Large intestine (tissue), 3 donors: ENCODE measurements at regions not wholly inside any gene's neighbourhood (a gene's known extent, or its start where the extent isn't known, plus 50 kb on each side); places are given as distances from the start of the nearest gene placed in this dataset.
A peak's percentile ranks its signal among the peaks of the same experiment; 100 is the strongest.
"Not testable (repeated sequence)": the region's sequence is repeated elsewhere in the genome, so short reads cannot be mapped to it uniquely, and the experiment has no call there.

ENCODE experiments used
- DNase-seq, 2 donors: peaks; one replicate each; pipeline versions ENCODE4 v3.0.0 to v3.0.0-alpha.2; 2013
- H3K27ac ChIP-seq: one replicate; pipeline ENCODE4 v1.5.1; 2013; ENCODE audit warnings: low read length
- H3K27me3 ChIP-seq: 2 replicates; pipeline ENCODE4 v1.6.1; 2013; ENCODE audit warnings: low read length; ENCODE audit not compliant: control insufficient read depth, insufficient read depth
- H3K36me3 ChIP-seq: 2 replicates; pipeline ENCODE4 v1.6.1; 2013; ENCODE audit warnings: low read length; ENCODE audit not compliant: control insufficient read depth, insufficient read depth
- H3K4me1 ChIP-seq: one replicate; pipeline ENCODE4 v1.6.1; 2013; ENCODE audit warnings: low read length; ENCODE audit not compliant: control insufficient read depth, insufficient read depth
- H3K4me3 ChIP-seq: one replicate; pipeline ENCODE4 v1.5.1; 2013; ENCODE audit warnings: low read length
- H3K9me3 ChIP-seq: one replicate; pipeline ENCODE4 v1.6.1; 2013; ENCODE audit warnings: mild to moderate bottlenecking, low read depth, low read length, moderate library complexity; ENCODE audit not compliant: control insufficient read depth
- WGBS: methylation state at CpG from one replicate; pipeline ENCODE4 v1.1.5; 2013; ENCODE audit warnings: low lambda C conversion rate; ENCODE audit not compliant: insufficient coverage; 5-methylcytosine and 5-hydroxymethylcytosine counted together

DNA sequence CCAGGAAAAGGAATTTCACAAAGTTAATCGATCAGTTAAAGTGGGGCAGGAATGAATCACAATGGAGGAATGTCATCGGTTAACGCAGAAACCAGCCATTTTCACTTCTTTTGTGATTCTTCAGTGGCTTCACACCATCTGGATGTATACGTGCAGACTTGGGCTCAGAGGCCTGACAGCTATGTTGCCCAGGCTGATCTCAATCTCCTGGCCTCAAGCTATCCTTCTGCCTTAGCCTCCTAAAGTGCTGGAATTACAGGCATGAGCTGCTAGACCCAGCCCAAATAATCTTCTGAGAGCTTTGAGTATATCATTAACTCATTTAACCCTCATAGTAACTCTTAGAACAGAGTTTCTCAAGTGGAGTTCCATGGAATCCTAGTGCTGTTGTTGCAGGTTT is 126.5 kb upstream of the VANGL1 start:
- H3K27ac ChIP-seq, result no peak overlapping the region
- no peaks in the 10 kb centered on the region for H3K4me1 ChIP-seq
- no peaks in the 10 kb centered on the region for H3K36me3 ChIP-seq
- H3K4me3 ChIP-seq, result no peak overlapping the region
- no peaks in the 10 kb centered on the region for H3K27me3 ChIP-seq
- no peaks in the 10 kb centered on the region for H3K9me3 ChIP-seq
- no peak for DNase-seq
- WGBS, result no CpG with 5 or more reads among the region's 4 CpGs

DNA sequence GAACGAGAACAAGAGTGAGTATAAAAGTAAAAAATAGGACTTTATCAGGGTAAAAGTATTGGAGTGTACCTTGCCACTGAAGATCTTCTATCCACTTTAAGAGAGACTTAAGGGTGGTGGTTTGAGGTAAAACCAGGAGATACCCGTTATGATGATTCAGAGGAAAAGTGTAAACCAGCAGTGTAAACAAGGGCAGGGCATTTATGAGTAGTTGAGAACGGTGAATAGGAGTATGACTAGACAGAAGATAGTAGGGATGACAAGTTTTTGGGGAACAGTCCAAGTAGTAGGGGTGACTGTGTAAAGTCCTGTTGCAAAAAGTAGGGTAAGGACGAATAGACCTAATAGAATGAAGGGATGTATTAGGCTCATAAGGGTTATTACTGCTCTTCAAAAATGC is 131.5 kb upstream of the VANGL1 start:
- H3K27ac ChIP-seq, DNase-seq, H3K36me3 ChIP-seq, H3K27me3 ChIP-seq, H3K4me3 ChIP-seq, H3K4me1 ChIP-seq, H3K9me3 ChIP-seq: not testable (repeated sequence)
- WGBS, result 73% methylated on average over 4 of the region's 4 CpGs

DNA sequence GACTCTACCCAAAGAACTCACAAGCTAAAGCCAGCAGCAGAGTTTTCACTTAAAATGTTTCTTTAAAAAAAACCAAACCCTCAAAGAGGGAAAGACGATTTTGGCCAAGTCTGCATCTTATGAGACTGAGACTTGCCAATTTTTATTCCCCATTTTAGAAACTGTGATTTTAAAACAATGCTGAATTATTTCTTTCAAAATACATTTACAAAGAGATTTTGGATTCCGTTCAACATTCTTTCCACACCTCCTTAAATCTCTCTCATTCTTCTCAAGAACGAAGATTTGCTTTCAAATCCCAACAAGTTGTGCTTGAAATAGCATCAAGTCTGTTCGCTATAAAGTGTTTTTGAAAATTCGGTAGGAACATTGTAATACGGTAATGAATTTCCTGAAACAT is 133.9 kb upstream of the VANGL1 start:
- Histone ChIP-seq H3K27ac (no peak overlapping the region), H3K9me3 (no peaks in the 10 kb centered on the region), H3K4me3 (no peak overlapping the region), H3K4me1 (no peaks in the 10 kb centered on the region), H3K27me3 (peaks cover 6% of the 10 kb centered on the region), H3K36me3 (no peaks in the 10 kb centered on the region)
- no peak for DNase-seq
- WGBS, result 63% methylated on average over 1 of the region's 6 CpGs

GRCh38 chr1:115506924-115507589 is 134.7 kb upstream of the VANGL1 start:
- no peak overlapping the region for H3K4me3 ChIP-seq
- WGBS, result 88% methylated on average over 1 of the region's 10 CpGs

GRCh38 chr1:115506518-115506917 is 135.3 kb upstream of the VANGL1 start:
- DNase-seq, result no peak
- 70% methylated on average over 2 of the region's 8 CpGs for WGBS

More at GRCh38 chr1:115506924-115507589, 134.7 kb upstream of the VANGL1 start:
- Histone ChIP-seq H3K4me1 (no peaks in the 10 kb centered on the region), H3K9me3 (no peaks in the 10 kb centered on the region), H3K36me3 (no peaks in the 10 kb centered on the region), H3K27ac (no peak overlapping the region), H3K27me3 (peaks cover 6% of the 10 kb centered on the region)
- no peak for DNase-seq

GRCh38 chr1:115505148-115505571 is 136.6 kb upstream of the VANGL1 start:
- Histone ChIP-seq H3K4me3 (no peak overlapping the region), H3K27me3 (peaks cover 10% of the 10 kb centered on the region), H3K27ac (no peak overlapping the region), H3K36me3 (no peaks in the 10 kb centered on the region), H3K9me3 (no peaks in the 10 kb centered on the region), H3K4me1 (no peaks in the 10 kb centered on the region)
- DNase-seq, result peak in 1 of 2 donors; percentile 5

More at GRCh38 chr1:115506518-115506917, 135.3 kb upstream of the VANGL1 start:
- Histone ChIP-seq H3K4me1 (no peaks in the 10 kb centered on the region), H3K36me3 (no peaks in the 10 kb centered on the region), H3K4me3 (no peak overlapping the region), H3K27ac (no peak overlapping the region), H3K9me3 (no peaks in the 10 kb centered on the region), H3K27me3 (peaks cover 9% of the 10 kb centered on the region)

GRCh38 chr1:115502183-115502582 is 139.6 kb upstream of the VANGL1 start:
- not testable (repeated sequence) for DNase-seq, H3K4me3 ChIP-seq, H3K27ac ChIP-seq, H3K27me3 ChIP-seq, H3K4me1 ChIP-seq, H3K36me3 ChIP-seq, H3K9me3 ChIP-seq
- 100% methylated on average over 1 of the region's 4 CpGs for WGBS

DNA sequence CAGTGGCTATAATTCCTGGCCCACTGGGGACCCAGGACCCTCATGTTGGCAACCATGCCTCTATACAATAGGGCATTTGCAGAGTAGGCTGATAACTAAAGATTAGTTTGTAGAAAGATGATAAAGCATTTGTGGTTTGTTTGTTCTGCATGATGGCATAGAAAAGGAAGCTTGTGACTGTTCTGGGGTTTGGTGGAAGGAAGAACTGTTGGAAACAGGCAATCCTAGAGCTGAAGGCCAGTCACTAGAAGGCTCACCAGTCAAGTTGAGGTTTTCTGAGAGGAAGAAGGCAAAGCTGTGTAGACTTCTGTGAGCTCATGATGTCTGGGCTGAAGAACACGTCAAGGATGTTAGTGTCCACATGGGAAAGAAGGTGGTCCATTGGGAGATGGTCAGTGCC is 140.3 kb upstream of the VANGL1 start:
- Histone ChIP-seq H3K27me3 (peaks cover 4% of the 10 kb centered on the region), H3K27ac (no peak overlapping the region), H3K4me1 (no peaks in the 10 kb centered on the region), H3K9me3 (no peaks in the 10 kb centered on the region), H3K36me3 (no peaks in the 10 kb centered on the region), H3K4me3 (no peak overlapping the region)
- no peak for DNase-seq
- no CpG with 5 or more reads among the region's 1 CpG for WGBS

DNA sequence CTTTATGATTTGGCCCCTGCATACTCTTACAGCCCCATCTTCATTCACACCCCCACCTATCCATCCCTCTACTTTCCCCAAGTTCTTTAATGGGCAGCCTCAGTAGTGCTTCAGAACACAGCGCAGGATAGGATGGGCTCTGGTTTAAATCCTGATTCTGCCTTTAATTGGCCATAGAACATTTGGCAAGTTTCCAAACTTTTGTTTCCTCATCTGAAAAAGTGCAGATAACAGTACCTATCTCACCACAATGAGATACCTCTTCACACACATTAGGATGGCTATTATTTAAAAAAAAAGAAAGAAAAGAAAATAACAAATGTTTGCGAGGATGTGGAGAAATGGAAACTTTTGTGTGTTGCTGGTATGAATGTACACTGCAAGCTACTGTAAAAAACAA is 142.5 kb upstream of the VANGL1 start:
- Histone ChIP-seq H3K27ac (no peak overlapping the region), H3K9me3 (no peaks in the 10 kb centered on the region), H3K36me3 (no peaks in the 10 kb centered on the region), H3K4me1 (no peaks in the 10 kb centered on the region), H3K4me3 (no peak overlapping the region), H3K27me3 (peaks cover 4% of the 10 kb centered on the region)
- 100% methylated on average over 1 of the region's 2 CpGs for WGBS
- no peak for DNase-seq

GRCh38 chr1:115496904-115497527 is 144.8 kb upstream of the VANGL1 start:
- no peaks in the 10 kb centered on the region for H3K36me3 ChIP-seq
- no peaks in the 10 kb centered on the region for H3K9me3 ChIP-seq
- no peak for DNase-seq
- peaks cover 4% of the 10 kb centered on the region for H3K27me3 ChIP-seq
- no CpG with 5 or more reads among the region's 4 CpGs for WGBS
- H3K4me1 ChIP-seq, result no peaks in the 10 kb centered on the region
- no peak overlapping the region for H3K4me3 ChIP-seq
- no peak overlapping the region for H3K27ac ChIP-seq

DNA sequence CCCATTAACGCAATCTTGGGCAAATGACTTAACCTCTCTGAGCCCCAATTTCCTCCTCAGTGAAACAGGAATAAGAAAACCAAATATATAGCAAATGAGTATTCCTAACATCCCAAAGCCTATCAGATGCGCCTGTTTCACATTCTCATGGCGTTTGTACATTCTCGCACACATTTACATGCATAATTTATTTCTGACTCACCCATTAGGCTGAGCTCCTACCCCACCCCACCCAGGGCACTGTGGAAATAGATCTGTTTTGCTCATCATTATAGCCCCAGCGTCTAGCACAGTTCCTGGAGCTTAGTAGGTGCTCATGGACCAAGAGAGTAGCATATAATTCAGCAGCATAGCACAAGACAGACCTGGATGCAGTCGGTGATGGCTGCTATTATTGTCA is 146.1 kb upstream of the VANGL1 start:
- no CpG with 5 or more reads among the region's 6 CpGs for WGBS
- no peaks in the 10 kb centered on the region for H3K4me1 ChIP-seq
- no peak for DNase-seq
- no peak overlapping the region for H3K4me3 ChIP-seq
- no peaks in the 10 kb centered on the region for H3K36me3 ChIP-seq
- H3K9me3 ChIP-seq, result no peaks in the 10 kb centered on the region
- H3K27ac ChIP-seq, result no peak overlapping the region
- H3K27me3 ChIP-seq, result no peaks in the 10 kb centered on the region
